Cardiac muscle cell (in vitro differentiated cells and primary cell): ENCODE measurements at regions not wholly inside any gene's neighbourhood (a gene's known extent, or its start where the extent isn't known, plus 50 kb on each side); places are given as distances from the start of the nearest gene placed in this dataset.
"Not testable (repeated sequence)": the region's sequence is repeated elsewhere in the genome, so short reads cannot be mapped to it uniquely, and the experiment has no call there.

Source experiments
- DNase-seq, 2 donors: peaks; one replicate each; pipeline versions ENCODE4 v3.0.0 to v3.0.0-alpha.2; 2010 to 2017; ENCODE audit warnings: low read depth in 1 of 2, low spot score in 1 of 2
- H3K27ac ChIP-seq: fragments of 200-600 bp; sonication (generic); 2 replicates; pipeline ENCODE4 v1.5.1; 2016
- H3K27me3 ChIP-seq: fragments of 200-600 bp; sonication (generic); 2 replicates; pipeline ENCODE4 v1.6.0; 2016; ENCODE audit warnings: control low read depth
- H3K36me3 ChIP-seq: fragments of 200-600 bp; sonication (generic); 2 replicates; pipeline ENCODE4 v1.5.1; 2016; ENCODE audit warnings: control low read depth
- H3K4me1 ChIP-seq: fragments of 200-600 bp; sonication (generic); 2 replicates; pipeline ENCODE4 v1.8.1; 2017; ENCODE audit warnings: low read depth, mild to moderate bottlenecking, mixed run types
- H3K4me3 ChIP-seq: fragments of 200-600 bp; sonication (generic); 2 replicates; pipeline ENCODE4 v1.5.1; 2016; ENCODE audit warnings: mild to moderate bottlenecking
- H3K9me3 ChIP-seq: fragments of 200-600 bp; sonication (generic); 2 replicates; pipeline ENCODE4 v1.5.1; 2017; ENCODE audit warnings: low read depth, mild to moderate bottlenecking, control low read depth
- TF ChIP-seq, protein P1 (sequence below): IDR thresholded peaks from 2 replicates; pipeline ENCODE4 v1.5.1; 2012; ENCODE audit warnings: low read depth, mild to moderate bottlenecking, low read length

DNA sequence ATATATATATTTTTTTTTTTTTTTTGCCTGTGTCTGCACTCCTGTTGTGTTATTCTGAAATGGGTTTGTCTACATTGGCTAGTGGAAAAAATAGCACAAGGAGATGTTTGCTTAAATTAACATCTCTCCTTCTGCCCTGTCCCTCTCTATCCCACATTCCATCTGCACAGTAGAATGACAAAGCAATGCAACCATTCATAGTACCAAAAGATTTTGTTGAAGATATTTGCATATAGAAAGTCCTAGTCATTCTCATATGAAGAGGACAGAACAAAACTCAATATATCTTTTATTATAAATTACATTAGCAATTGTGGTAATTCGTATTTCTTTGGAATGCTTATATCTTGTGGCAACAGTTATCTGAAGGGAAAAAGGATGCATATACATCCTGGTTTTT, 88.3 kb upstream of the AGA start:
- no peak for DNase-seq
- TF ChIP-seq, protein P1, sequence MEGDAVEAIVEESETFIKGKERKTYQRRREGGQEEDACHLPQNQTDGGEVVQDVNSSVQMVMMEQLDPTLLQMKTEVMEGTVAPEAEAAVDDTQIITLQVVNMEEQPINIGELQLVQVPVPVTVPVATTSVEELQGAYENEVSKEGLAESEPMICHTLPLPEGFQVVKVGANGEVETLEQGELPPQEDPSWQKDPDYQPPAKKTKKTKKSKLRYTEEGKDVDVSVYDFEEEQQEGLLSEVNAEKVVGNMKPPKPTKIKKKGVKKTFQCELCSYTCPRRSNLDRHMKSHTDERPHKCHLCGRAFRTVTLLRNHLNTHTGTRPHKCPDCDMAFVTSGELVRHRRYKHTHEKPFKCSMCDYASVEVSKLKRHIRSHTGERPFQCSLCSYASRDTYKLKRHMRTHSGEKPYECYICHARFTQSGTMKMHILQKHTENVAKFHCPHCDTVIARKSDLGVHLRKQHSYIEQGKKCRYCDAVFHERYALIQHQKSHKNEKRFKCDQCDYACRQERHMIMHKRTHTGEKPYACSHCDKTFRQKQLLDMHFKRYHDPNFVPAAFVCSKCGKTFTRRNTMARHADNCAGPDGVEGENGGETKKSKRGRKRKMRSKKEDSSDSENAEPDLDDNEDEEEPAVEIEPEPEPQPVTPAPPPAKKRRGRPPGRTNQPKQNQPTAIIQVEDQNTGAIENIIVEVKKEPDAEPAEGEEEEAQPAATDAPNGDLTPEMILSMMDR = no peak

GRCh38 chr4:177532358-177532757, 90.1 kb upstream of the AGA start:
- TF ChIP-seq, protein P1 = no peak
- no peaks in the 10 kb centered on the region for H3K27me3 ChIP-seq
- no peak overlapping the region for H3K4me3 ChIP-seq
- H3K36me3 ChIP-seq = no peaks in the 10 kb centered on the region
- H3K27ac ChIP-seq = no peak overlapping the region
- no peaks in the 10 kb centered on the region for H3K4me1 ChIP-seq
- H3K9me3 ChIP-seq = no peaks in the 10 kb centered on the region
- DNase-seq = no peak

More for the DNA sequence above, 88.3 kb upstream of the AGA start:
- Histone ChIP-seq H3K4me1 (no peaks in the 10 kb centered on the region), H3K9me3 (no peaks in the 10 kb centered on the region), H3K36me3 (no peaks in the 10 kb centered on the region), H3K4me3 (no peak overlapping the region), H3K27ac (no peak overlapping the region), H3K27me3 (no peaks in the 10 kb centered on the region)

GRCh38 chr4:177534841-177535240, 92.6 kb upstream of the AGA start:
- H3K4me3 ChIP-seq, H3K9me3 ChIP-seq, H3K27ac ChIP-seq, H3K36me3 ChIP-seq, H3K27me3 ChIP-seq, H3K4me1 ChIP-seq: not testable (repeated sequence)
- DNase-seq = peak in 1 of 2 donors; percentile 76

- no peaks in the 10 kb centered on the region for H3K27me3 ChIP-seq
- H3K4me1 ChIP-seq = no peaks in the 10 kb centered on the region
- H3K4me3 ChIP-seq = no peak overlapping the region
- TF ChIP-seq, protein P1 = peak; percentile 18
- no peaks in the 10 kb centered on the region for H3K9me3 ChIP-seq
- DNase-seq = peak in 1 of 2 donors; percentile 23
- H3K36me3 ChIP-seq = no peaks in the 10 kb centered on the region
- no peak overlapping the region for H3K27ac ChIP-seq
Measured at GRCh38 chr4:177546745-177547144, 104.5 kb upstream of the AGA start.

GRCh38 chr4:177547985-177548384, 105.7 kb upstream of the AGA start:
- Histone ChIP-seq H3K4me3 (no peak overlapping the region), H3K4me1 (no peaks in the 10 kb centered on the region), H3K27ac (no peak overlapping the region), H3K27me3 (no peaks in the 10 kb centered on the region), H3K36me3 (no peaks in the 10 kb centered on the region), H3K9me3 (no peaks in the 10 kb centered on the region)
- TF ChIP-seq, protein P1 = no peak
- DNase-seq = peak in 1 of 2 donors; percentile 17

GRCh38 chr4:177555007-177555574, 112.9 kb upstream of the AGA start:
- Histone ChIP-seq H3K36me3 (no peaks in the 10 kb centered on the region), H3K4me3 (no peak overlapping the region), H3K4me1 (no peaks in the 10 kb centered on the region), H3K27me3 (no peaks in the 10 kb centered on the region), H3K9me3 (no peaks in the 10 kb centered on the region), H3K27ac (no peak overlapping the region)
- DNase-seq = peak; percentile 32 to 63
- TF ChIP-seq, protein P1 = peak; percentile 63
